Upper lobe of left lung (tissue), 4 donors: ENCODE measurements at regions not wholly inside any gene's neighbourhood (a gene's known extent, or its start where the extent isn't known, plus 50 kb on each side); places are given as distances from the start of the nearest gene placed in this dataset.

ENCODE experiments used
- EP300 ChIP-seq, 4 donors: sonication (generic); formaldehyde crosslinking; IDR thresholded peaks; one replicate each; pipeline ENCODE4 v1.5.1; 2017; ENCODE audit warnings: antibody characterized with exemption in 4 of 4, control low read depth in 2 of 4
- POLR2A ChIP-seq, 4 donors: fragments of 450-650 bp; IDR thresholded peaks; one replicate each; pipeline ENCODE4 v1.5.1; 2016 to 2017; ENCODE audit warnings: antibody characterized with exemption in 4 of 4, mild to moderate bottlenecking in 2 of 4
- TF ChIP-seq, protein P1 (sequence below), 6 experiments: fragments of 450-650 bp in 4 of 6; fragments of 200-600 bp in 2 of 6; sonication (generic) in 2 of 6; IDR thresholded peaks; one replicate each; pipeline ENCODE4 v1.5.1; 2016 to 2019; ENCODE audit warnings: antibody characterized with exemption in 6 of 6

DNA sequence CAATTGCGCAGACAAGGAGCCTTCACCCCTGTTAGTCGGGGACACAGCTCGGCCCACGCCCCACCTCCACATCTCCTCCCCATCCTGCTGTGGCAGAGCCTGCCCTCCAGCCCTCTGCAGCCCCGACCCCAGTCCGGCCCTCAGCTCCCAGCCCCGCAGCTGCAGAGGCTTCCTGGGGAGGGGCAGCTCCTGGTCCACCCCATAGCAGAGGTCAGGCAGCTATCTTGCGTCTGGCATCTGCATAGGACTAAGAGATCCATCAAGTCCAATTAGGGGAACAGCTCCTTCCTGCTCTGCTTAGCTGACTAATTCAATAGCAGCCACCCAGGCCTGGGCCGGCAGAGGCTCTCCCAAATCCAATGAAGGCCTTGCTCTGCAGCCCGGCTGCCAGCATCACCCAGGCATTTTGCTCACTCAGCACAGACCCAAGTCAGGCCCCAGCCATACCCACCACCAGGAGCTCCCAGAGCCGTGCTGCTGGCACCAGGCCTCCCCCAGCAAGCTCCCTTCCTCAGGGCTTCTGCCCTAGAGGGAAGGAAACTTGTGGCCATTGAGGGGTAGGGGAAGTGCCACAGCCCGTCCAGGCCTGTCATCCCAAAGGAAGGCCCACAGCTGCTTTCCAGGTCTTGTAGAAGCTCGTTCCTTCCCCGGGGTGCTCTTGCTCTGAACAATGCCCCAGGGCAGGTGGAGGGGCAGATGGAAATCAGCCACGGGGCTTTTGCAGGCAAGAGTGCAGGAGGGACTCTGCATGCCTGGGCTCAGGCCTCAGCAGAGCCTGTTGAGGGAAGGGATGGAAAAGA is 106.2 kb upstream of the RET start:
- TF ChIP-seq, protein P1, sequence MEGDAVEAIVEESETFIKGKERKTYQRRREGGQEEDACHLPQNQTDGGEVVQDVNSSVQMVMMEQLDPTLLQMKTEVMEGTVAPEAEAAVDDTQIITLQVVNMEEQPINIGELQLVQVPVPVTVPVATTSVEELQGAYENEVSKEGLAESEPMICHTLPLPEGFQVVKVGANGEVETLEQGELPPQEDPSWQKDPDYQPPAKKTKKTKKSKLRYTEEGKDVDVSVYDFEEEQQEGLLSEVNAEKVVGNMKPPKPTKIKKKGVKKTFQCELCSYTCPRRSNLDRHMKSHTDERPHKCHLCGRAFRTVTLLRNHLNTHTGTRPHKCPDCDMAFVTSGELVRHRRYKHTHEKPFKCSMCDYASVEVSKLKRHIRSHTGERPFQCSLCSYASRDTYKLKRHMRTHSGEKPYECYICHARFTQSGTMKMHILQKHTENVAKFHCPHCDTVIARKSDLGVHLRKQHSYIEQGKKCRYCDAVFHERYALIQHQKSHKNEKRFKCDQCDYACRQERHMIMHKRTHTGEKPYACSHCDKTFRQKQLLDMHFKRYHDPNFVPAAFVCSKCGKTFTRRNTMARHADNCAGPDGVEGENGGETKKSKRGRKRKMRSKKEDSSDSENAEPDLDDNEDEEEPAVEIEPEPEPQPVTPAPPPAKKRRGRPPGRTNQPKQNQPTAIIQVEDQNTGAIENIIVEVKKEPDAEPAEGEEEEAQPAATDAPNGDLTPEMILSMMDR (IDR thresholded peaks at IDR 0.05), result no peak
- TF ChIP-seq POLR2A (IDR thresholded peaks at IDR 0.05) (no peak), EP300 (IDR thresholded peaks at IDR 0.05) (no peak)
